ENCODE measurements at regions not wholly inside any gene's neighbourhood (a gene's known extent, or its start where the extent isn't known, plus 50 kb on each side); places are given as distances from the start of the nearest gene placed in this dataset.
"Not testable (repeated sequence)": the region's sequence is repeated elsewhere in the genome, so short reads cannot be mapped to it uniquely, and the experiment has no call there.

GRCh38 chr9:74369844-74370243 is 127.3 kb upstream of the RORB start:
- no peak for DNase-seq

DNA sequence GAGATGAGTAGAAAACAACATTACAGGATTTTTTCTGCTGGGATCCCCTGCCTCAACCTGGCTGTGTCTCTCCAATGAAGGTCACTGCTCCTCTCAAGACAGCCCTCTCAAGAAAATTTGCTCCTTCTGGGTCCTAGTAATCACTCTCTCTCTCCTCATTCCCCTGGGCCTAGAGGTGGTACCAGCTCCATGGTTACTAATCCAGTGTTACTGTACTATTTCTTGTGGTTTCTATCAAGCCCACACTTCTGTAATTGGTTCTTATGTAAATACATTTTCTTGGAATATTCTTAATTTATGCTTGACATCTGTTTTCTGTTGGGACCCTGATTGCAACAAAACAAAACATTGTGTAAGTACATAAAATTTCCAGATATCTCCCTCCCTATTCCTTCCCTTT is 123.8 kb upstream of the RORB start:
- DNase-seq: no peak

DNA sequence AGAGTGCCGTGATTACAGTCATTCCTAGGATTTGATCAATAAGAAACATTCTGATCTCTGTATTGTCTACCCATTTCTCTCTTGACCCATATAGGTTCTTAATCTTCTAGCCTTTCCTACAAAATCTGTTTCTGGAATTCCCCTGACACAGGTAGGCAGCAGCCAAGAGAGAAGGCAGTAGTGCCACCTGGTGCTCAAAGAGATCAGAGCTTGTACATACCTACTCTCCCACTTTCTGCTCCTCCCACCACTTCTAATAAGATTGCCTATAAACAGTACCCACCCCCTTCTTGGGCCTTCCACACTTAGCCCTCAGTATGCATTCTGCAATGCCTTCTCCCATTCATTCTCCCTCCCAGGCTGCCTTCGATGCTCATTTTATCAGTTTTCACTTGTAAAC is 117.4 kb upstream of the RORB start:
- DNase-seq: no peak

GRCh38 chr9:74391816-74392215 is 105.3 kb upstream of the RORB start:
- DNase-seq: no peak

DNA sequence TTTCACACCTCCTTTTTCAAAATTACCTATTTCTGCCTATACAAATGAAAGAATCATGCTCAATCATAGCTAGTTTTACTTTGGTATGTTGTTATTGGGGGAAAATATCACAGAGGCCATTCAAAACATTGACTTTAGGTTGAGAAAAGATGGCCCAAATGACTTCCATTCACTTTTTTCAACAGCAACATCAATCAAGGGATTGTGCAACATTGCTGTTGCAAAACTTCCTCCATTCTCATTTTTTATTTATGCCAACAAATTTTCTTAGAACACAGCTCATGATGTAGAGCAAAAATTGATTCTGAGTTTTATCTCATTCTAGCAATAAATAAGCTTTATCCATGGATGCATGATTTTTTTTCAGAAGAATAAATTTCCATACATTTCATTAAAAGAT is 93.6 kb upstream of the RORB start:
- DNase-seq: no peak

DNA sequence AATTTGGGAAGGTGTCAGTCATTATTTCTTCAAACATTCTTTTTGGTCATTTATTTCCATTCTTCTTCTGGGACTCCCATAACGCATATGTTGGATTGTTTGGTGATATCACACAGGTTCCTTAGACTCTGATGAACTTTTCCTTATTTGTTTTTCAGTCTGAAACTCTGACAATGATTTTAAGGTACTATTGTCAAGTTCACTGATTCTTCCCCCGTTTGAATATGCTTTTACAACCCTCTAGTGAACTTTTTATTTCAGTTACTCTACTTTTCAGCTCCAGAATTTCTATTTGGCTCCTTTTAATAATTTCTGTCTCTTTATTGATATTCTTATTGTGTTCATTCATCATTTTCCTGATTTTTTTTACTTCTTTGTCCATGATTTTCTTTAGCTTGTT is 92.5 kb upstream of the RORB start:
- DNase-seq: no peak

DNA sequence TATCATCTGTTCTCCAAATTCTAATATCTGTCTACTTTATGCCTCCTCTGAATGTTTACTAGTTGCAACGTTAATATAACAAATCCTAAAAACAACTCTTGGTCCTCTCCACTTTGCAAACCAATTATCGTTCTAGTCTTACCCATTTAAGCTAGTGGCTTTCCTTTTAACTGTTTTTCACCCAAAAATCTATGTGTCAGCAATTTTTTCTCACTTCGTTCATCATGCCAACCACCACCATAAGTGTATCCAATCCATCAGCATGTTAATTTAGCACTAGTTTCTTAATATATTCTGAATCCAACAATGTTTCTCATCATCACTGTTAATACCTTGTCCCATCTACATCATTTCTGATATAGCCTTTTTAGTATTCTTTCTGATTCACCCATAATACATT is 90.0 kb upstream of the RORB start:
- DNase-seq: no peak

GRCh38 chr9:74412236-74412979 is 84.7 kb upstream of the RORB start:
- no peak for DNase-seq

DNA sequence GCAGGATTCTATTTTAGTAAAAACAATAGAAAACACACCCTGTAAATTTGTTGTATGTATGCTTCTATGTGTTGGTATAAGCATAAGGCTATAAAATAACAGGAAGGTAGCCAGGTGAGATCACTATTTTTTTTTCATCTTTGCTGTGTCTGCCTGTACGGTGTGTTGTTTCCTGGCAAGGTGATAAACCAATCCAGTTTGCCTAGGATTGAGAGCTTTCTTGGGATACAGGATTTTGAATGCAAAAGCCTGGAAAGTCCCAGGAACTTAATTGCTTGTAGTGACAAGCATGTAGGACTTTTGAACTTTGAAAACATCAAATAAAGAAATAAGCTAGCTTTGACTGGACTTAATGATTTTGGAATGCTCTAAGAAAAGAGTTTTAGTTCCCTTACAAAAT is 83.3 kb upstream of the RORB start:
- DNase-seq: no peak

DNA sequence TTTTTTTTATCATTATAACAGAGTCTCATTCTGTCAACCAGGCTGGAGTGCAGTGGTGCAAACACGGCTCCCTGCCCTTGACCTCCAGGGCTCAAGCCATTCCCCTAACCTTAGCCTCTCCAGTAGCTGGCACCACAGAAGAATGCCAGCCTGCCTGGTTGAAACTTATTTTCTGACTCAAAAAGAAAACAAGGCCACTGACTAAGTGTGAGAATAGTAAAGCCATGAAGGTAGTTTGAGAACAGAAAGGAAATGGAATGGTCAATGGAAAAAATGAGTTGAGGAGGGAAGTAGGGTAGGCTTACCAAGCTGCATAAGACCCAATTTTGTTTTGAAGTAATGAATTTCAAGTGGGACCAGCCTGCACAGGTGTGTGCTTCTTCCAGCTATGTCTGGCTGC is 82.8 kb upstream of the RORB start:
- no peak for DNase-seq

GRCh38 chr9:74415995-74416394 is 81.1 kb upstream of the RORB start:
- DNase-seq: no peak

DNA sequence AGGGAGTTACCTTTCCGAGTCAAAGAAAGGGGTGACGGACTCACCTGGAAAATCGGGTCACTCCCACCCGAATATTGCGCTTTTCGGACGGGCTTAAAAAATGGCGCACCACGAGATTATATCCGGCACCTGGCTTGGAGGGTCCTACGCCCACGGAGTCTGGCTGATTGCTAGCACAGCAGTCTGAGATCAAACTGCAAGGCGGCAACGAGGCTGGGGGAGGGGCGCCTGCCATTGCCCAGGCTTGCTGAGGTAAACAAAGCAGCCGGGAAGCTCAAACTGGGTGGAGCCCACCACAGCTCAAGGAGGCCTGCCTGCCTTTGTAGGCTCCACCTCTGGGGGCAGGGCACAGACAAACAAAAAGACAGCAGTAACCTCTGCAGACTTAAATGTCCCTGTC is 72.6 kb upstream of the RORB start:
- DNase-seq: not testable (repeated sequence)

- no peak for DNase-seq
Measured at GRCh38 chr9:74431467-74431866, 65.7 kb upstream of the RORB start.

DNA sequence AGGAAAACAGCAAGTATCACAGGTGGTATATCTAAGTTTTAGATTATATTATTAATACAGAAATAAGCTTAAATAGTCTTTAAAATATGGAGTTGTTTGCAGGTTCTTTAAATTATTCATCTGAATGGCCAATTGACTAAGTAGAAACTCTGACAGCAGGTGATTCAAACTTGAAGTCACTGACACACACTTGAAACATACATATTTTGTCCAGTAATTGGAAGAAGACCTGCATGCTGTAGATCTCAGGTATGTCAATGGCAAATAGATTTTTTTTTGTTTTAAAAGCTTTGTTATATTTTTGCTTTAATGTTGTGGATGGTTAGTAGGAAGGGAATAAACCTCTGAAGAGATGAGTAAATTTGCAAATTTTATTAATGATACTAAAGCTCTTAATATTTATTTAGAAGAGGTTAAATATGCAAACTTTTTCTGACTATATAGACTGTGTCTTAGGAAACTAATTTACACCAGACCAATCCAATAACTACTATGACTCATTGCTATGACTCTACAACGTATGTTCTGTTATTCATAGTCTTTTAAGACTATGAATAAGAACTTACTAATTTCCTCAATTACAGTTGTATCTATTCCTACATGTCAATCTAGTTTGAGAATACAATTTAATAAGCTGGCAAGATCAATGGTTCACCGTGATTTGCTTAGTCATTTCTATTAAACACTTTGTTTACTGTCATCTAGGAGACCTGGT is 53.9 kb upstream of the RORB start:
- no peak for DNase-seq

DNA sequence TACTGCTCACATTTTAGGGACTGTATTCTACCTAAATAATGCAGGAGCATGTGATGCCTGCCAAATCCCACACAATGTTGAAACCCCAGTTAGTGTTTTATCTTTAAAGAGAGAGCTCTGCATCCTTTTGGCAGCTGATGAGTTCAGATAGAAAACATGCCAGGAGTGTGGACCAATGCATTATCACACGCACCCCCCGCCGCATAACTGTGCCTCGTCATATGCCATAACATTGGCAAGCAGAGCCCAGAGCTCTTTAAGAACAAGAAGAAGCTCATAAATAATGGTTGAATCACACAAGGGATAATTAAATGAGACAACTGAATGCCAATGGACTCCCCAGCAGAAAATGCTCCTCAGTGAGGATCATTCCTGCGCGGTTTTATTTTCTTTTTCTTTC is 52.8 kb upstream of the RORB start:
- DNase-seq: no peak

All from right forelimb (tissue), 1 donor.